Esophagus mucosa (tissue), 1 donor: ENCODE measurements at regions not wholly inside any gene's neighbourhood (a gene's known extent, or its start where the extent isn't known, plus 50 kb on each side); places are given as distances from the start of the nearest gene placed in this dataset.
"Not testable (repeated sequence)": the region's sequence is repeated elsewhere in the genome, so short reads cannot be mapped to it uniquely, and the experiment has no call there.

ENCODE experiments used
- ATAC-seq: fragments of 200-7000 bp; cut with Tn5 transposase; one replicate; pipeline ENCODE4 v1.9.1; 2020
- donor health status: DM: yes; HTN: yes; CAD: no.

- ATAC-seq = no peak
Observed at GRCh38 chr18:10252952-10253705, 201.3 kb upstream of the APCDD1 start.

GRCh38 chr18:10256276-10256675, 198.2 kb upstream of the APCDD1 start:
- ATAC-seq = not testable (repeated sequence)

- ATAC-seq = no peak
Observed at GRCh38 chr18:10258836-10259474, 195.5 kb upstream of the APCDD1 start.

- ATAC-seq = peak; percentile 39
Observed at GRCh38 chr18:10259901-10260300, 194.5 kb upstream of the APCDD1 start.

GRCh38 chr18:10261344-10262276, 192.8 kb upstream of the APCDD1 start:
- no peak for ATAC-seq

- no peak for ATAC-seq
Observed at GRCh38 chr18:10262566-10262965, 191.9 kb upstream of the APCDD1 start.

- no peak for ATAC-seq
Observed at GRCh38 chr18:10264260-10264659, 190.2 kb upstream of the APCDD1 start.

- no peak for ATAC-seq
Observed at GRCh38 chr18:10265560-10266333, 188.7 kb upstream of the APCDD1 start.

- no peak for ATAC-seq
Observed at GRCh38 chr18:10266334-10266590, 188.2 kb upstream of the APCDD1 start.

GRCh38 chr18:10269261-10269660, 185.2 kb upstream of the APCDD1 start:
- ATAC-seq = no peak

- peak; percentile 40 for ATAC-seq
Observed at GRCh38 chr18:10270151-10270571, 184.3 kb upstream of the APCDD1 start.

- ATAC-seq = no peak
Observed at GRCh38 chr18:10271481-10271880, 183.0 kb upstream of the APCDD1 start.

- ATAC-seq = no peak
Observed at GRCh38 chr18:10274301-10274700, 180.1 kb upstream of the APCDD1 start.

- ATAC-seq = no peak
Observed at GRCh38 chr18:10275486-10275885, 178.9 kb upstream of the APCDD1 start.

GRCh38 chr18:10278265-10278664, 176.2 kb upstream of the APCDD1 start:
- ATAC-seq = no peak

- ATAC-seq = no peak
Observed at GRCh38 chr18:10279471-10279870, 175.0 kb upstream of the APCDD1 start.

- ATAC-seq = no peak
Observed at GRCh38 chr18:10279905-10280644, 174.4 kb upstream of the APCDD1 start.

GRCh38 chr18:10284540-10285282, 169.7 kb upstream of the APCDD1 start:
- peak; percentile 36 for ATAC-seq

GRCh38 chr18:10285283-10285640, 169.2 kb upstream of the APCDD1 start:
- ATAC-seq = no peak

GRCh38 chr18:10286580-10287150, 167.8 kb upstream of the APCDD1 start:
- ATAC-seq = peak; percentile 41

- ATAC-seq = no peak
Observed at GRCh38 chr18:10289251-10289650, 165.2 kb upstream of the APCDD1 start.
